ENCODE measurements at regions not wholly inside any gene's neighbourhood (a gene's known extent, or its start where the extent isn't known, plus 50 kb on each side); places are given as distances from the start of the nearest gene placed in this dataset.

DNA sequence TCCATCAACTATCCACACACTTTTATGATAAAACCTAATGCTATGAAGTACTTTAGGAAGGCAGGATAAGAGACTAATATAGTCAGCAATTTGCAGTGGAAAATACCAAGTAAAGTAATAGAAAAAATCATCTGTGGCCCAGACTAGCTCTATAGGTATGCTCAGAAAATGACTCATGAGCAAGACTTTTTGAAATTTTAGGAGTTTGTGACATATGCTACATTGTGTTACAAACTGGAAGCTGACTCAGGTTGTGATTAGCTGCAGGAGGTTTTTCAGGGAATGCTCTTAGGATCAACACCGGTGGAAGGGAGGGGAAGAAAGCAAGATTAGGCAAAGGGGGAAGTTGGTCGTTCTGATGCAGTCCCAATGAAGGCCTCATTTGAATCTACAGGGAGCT is 56.1 kb downstream of the FEZF1 start:
- TF ChIP-seq CTCF (IDR thresholded peaks at IDR 0.05) (no peak), EZH2 (IDR thresholded peaks at IDR 0.05; ENCODE audit: borderline replicate concordance, insufficient read depth, low read depth, low read length, poor library complexity, severe bottlenecking) (no peak)
